SK-N-SH (cell line): ENCODE measurements at regions not wholly inside any gene's neighbourhood (a gene's known extent, or its start where the extent isn't known, plus 50 kb on each side); places are given as distances from the start of the nearest gene placed in this dataset.

ENCODE experiments used
- FOSL2 ChIP-seq: IDR thresholded peaks from 2 replicates; pipeline ENCODE4 v1.4.0; 2012; ENCODE audit warnings: low read depth, mild to moderate bottlenecking, moderate library complexity, borderline replicate concordance
- FOXJ3 ChIP-seq: sonication (generic); formaldehyde crosslinking; IDR thresholded peaks from 2 replicates; pipeline ENCODE4 v1.5.1; 2020; ENCODE audit warnings: mild to moderate bottlenecking, missing genetic modification reagents
- MXI1 ChIP-seq: IDR thresholded peaks from 2 replicates; pipeline ENCODE4 v1.6.1; 2012; ENCODE audit warnings: mild to moderate bottlenecking, low read depth, low read length, improper control_type of control experiment
- POLR2AphosphoS5 ChIP-seq: IDR thresholded peaks from 2 replicates; pipeline ENCODE4 v1.6.1; 2012; ENCODE audit warnings: low read depth, low read length
- RAD21 ChIP-seq: IDR thresholded peaks from 2 replicates; pipeline ENCODE4 v1.6.1; 2012; ENCODE audit warnings: mild to moderate bottlenecking, low read length
- SIN3A ChIP-seq: IDR thresholded peaks from 2 replicates; pipeline ENCODE4 v1.6.1; 2012; ENCODE audit warnings: low read depth, mild to moderate bottlenecking, low read length, moderate library complexity, borderline replicate concordance
- TCF12 ChIP-seq: IDR thresholded peaks from 2 replicates; pipeline ENCODE4 v1.4.0; 2012
- TEAD4 ChIP-seq: IDR thresholded peaks from 2 replicates; pipeline ENCODE4 v1.4.0; 2012; ENCODE audit warnings: mild to moderate bottlenecking, borderline replicate concordance; ENCODE audit not compliant: insufficient read depth
- YY1 ChIP-seq: IDR thresholded peaks from 2 replicates; pipeline ENCODE4 v1.4.0; 2012; ENCODE audit warnings: low read depth, mild to moderate bottlenecking
- TF ChIP-seq, protein P1 (sequence below): fragments of 200-600 bp; sonication (generic); IDR thresholded peaks from 2 replicates; pipeline ENCODE4 v1.6.1; 2017; ENCODE audit warnings: antibody characterized with exemption, mild to moderate bottlenecking, moderate library complexity
- TF ChIP-seq, protein P2 (sequence below): IDR thresholded peaks from 2 replicates; pipeline ENCODE4 v1.6.1; 2012; ENCODE audit warnings: mild to moderate bottlenecking, low read depth, low read length, moderate library complexity
- TF ChIP-seq, protein P3 (sequence below): fragments of 150-350 bp; IDR thresholded peaks from 2 replicates; pipeline ENCODE4 v1.6.1; 2017; ENCODE audit warnings: antibody characterized with exemption, low read length, low read depth, borderline replicate concordance

DNA sequence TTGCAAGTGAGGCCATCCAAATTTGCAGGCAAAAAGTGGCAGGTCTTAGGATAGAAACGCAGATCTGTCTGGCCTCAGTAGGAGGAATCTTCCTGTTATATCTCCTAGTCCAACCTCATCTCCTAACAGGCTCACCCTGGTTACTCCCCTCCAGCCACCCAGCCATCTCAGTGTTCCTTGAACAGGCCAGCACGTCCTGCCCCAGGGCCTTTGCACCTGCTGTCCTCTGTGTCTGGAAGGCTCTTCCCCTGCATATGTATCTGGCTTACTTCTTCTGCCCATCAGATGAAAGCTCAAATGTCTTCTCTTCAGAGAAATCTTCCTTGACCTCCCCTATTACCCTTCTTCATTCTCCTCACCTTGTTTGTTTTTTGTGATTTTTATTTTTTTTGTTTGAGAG lies 107.3 kb upstream of the ALDH1B1 start:
- no peak for TF ChIP-seq YY1
- TF ChIP-seq POLR2AphosphoS5: no peak
- TF ChIP-seq RAD21: no peak
- TF ChIP-seq, protein P1, sequence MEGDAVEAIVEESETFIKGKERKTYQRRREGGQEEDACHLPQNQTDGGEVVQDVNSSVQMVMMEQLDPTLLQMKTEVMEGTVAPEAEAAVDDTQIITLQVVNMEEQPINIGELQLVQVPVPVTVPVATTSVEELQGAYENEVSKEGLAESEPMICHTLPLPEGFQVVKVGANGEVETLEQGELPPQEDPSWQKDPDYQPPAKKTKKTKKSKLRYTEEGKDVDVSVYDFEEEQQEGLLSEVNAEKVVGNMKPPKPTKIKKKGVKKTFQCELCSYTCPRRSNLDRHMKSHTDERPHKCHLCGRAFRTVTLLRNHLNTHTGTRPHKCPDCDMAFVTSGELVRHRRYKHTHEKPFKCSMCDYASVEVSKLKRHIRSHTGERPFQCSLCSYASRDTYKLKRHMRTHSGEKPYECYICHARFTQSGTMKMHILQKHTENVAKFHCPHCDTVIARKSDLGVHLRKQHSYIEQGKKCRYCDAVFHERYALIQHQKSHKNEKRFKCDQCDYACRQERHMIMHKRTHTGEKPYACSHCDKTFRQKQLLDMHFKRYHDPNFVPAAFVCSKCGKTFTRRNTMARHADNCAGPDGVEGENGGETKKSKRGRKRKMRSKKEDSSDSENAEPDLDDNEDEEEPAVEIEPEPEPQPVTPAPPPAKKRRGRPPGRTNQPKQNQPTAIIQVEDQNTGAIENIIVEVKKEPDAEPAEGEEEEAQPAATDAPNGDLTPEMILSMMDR: no peak
- TF ChIP-seq FOXJ3: no peak
- TF ChIP-seq TCF12: no peak
- no peak for TF ChIP-seq MXI1
- TF ChIP-seq, protein P2, sequence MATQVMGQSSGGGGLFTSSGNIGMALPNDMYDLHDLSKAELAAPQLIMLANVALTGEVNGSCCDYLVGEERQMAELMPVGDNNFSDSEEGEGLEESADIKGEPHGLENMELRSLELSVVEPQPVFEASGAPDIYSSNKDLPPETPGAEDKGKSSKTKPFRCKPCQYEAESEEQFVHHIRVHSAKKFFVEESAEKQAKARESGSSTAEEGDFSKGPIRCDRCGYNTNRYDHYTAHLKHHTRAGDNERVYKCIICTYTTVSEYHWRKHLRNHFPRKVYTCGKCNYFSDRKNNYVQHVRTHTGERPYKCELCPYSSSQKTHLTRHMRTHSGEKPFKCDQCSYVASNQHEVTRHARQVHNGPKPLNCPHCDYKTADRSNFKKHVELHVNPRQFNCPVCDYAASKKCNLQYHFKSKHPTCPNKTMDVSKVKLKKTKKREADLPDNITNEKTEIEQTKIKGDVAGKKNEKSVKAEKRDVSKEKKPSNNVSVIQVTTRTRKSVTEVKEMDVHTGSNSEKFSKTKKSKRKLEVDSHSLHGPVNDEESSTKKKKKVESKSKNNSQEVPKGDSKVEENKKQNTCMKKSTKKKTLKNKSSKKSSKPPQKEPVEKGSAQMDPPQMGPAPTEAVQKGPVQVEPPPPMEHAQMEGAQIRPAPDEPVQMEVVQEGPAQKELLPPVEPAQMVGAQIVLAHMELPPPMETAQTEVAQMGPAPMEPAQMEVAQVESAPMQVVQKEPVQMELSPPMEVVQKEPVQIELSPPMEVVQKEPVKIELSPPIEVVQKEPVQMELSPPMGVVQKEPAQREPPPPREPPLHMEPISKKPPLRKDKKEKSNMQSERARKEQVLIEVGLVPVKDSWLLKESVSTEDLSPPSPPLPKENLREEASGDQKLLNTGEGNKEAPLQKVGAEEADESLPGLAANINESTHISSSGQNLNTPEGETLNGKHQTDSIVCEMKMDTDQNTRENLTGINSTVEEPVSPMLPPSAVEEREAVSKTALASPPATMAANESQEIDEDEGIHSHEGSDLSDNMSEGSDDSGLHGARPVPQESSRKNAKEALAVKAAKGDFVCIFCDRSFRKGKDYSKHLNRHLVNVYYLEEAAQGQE: no peak
- no peak for TF ChIP-seq FOSL2
- TF ChIP-seq TEAD4: no peak
- TF ChIP-seq SIN3A: no peak
- TF ChIP-seq, protein P3, sequence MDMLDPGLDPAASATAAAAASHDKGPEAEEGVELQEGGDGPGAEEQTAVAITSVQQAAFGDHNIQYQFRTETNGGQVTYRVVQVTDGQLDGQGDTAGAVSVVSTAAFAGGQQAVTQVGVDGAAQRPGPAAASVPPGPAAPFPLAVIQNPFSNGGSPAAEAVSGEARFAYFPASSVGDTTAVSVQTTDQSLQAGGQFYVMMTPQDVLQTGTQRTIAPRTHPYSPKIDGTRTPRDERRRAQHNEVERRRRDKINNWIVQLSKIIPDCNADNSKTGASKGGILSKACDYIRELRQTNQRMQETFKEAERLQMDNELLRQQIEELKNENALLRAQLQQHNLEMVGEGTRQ: no peak
